ENCODE measurements at regions not wholly inside any gene's neighbourhood (a gene's known extent, or its start where the extent isn't known, plus 50 kb on each side); places are given as distances from the start of the nearest gene placed in this dataset.

- no peak for TF ChIP-seq CTCF (IDR thresholded peaks at IDR 0.05 in 2 of 3, conservative IDR thresholded peaks at IDR 0.05 in 1 of 3; ENCODE audit: borderline replicate concordance in 1 of 3, insufficient read depth in 1 of 3, low read depth in 2 of 3, low read length in 2 of 3)
- no peak for TF ChIP-seq YY1 (IDR thresholded peaks at IDR 0.05; ENCODE audit: extremely low read depth, insufficient replicate concordance, low read depth, low read length)
Observed at GRCh38 chr16:79296491-79296890, 304.0 kb downstream of the MAF start.
